Trophoblast cell (in vitro differentiated cells and primary cell): ENCODE measurements at regions not wholly inside any gene's neighbourhood (a gene's known extent, or its start where the extent isn't known, plus 50 kb on each side); places are given as distances from the start of the nearest gene placed in this dataset.

ENCODE experiments used
- DNase-seq, 2 donors: peaks; one replicate each; pipeline ENCODE4 v3.0.0-alpha.2; 2016
- H2AFZ ChIP-seq: 2 replicates; pipeline ENCODE4 v1.6.1; 2013; ENCODE audit warnings: low read length, moderate library complexity, mild to moderate bottlenecking; ENCODE audit not compliant: insufficient read depth, poor library complexity
- H2AK5ac ChIP-seq: 2 replicates; pipeline ENCODE4 v1.6.1; 2013; ENCODE audit warnings: mild to moderate bottlenecking, low read length
- H2BK120ac ChIP-seq: 2 replicates; pipeline ENCODE4 v1.6.1; 2013; ENCODE audit warnings: low read length, mild to moderate bottlenecking, moderate library complexity; ENCODE audit not compliant: insufficient read depth, poor library complexity
- H2BK12ac ChIP-seq: 2 replicates; pipeline ENCODE4 v1.6.1; 2013; ENCODE audit warnings: mild to moderate bottlenecking, low read length, moderate library complexity
- H2BK5ac ChIP-seq: 2 replicates; pipeline ENCODE4 v1.6.1; 2013; ENCODE audit warnings: low read length, low read depth, moderate library complexity, mild to moderate bottlenecking; ENCODE audit not compliant: poor library complexity
- H3K14ac ChIP-seq: 2 replicates; pipeline ENCODE4 v1.6.1; 2013; ENCODE audit warnings: mild to moderate bottlenecking, low read length
- H3K18ac ChIP-seq: 2 replicates; pipeline ENCODE4 v1.6.1; 2013; ENCODE audit warnings: mild to moderate bottlenecking, low read length
- H3K23ac ChIP-seq: 2 replicates; pipeline ENCODE4 v1.6.1; 2013; ENCODE audit warnings: low read length
- H3K27ac ChIP-seq: 2 replicates; pipeline ENCODE4 v1.5.1; 2013; ENCODE audit warnings: low read depth, mild to moderate bottlenecking, inconsistent platforms, low read length, moderate library complexity
- H3K27me3 ChIP-seq: 2 replicates; pipeline ENCODE4 v1.6.1; 2013; ENCODE audit warnings: inconsistent platforms, mild to moderate bottlenecking, low read length, moderate library complexity; ENCODE audit not compliant: insufficient read depth
- H3K36me3 ChIP-seq, 2 experiments: 1 replicate in 1 of 2; 2 replicates in 1 of 2; pipeline ENCODE4 v1.6.1; 2013; ENCODE audit warnings: low read length in 2 of 2, mild to moderate bottlenecking in 2 of 2, moderate library complexity in 1 of 2; ENCODE audit not compliant: insufficient read depth in 2 of 2, control insufficient read depth in 1 of 2
- H3K4ac ChIP-seq: 2 replicates; pipeline ENCODE4 v1.6.1; 2013; ENCODE audit warnings: low read depth, mild to moderate bottlenecking, low read length, moderate library complexity
- H3K4me1 ChIP-seq, 2 experiments: 1 replicate in 1 of 2; 2 replicates in 1 of 2; pipeline ENCODE4 v1.6.1; 2013; ENCODE audit warnings: low read length in 2 of 2, mild to moderate bottlenecking in 2 of 2, moderate library complexity in 1 of 2; ENCODE audit not compliant: insufficient read depth in 2 of 2, control insufficient read depth in 1 of 2
- H3K4me2 ChIP-seq: 2 replicates; pipeline ENCODE4 v1.6.1; 2013; ENCODE audit warnings: inconsistent platforms, mild to moderate bottlenecking, low read length, moderate library complexity
- H3K4me3 ChIP-seq: 2 replicates; pipeline ENCODE4 v1.5.1; 2013; ENCODE audit warnings: mild to moderate bottlenecking, low read depth, low read length, inconsistent platforms
- H3K79me1 ChIP-seq: one replicate; pipeline ENCODE4 v1.6.1; 2013; ENCODE audit warnings: low read length
- H3K79me2 ChIP-seq: 2 replicates; pipeline ENCODE4 v1.6.1; 2013; ENCODE audit warnings: low read length, mild to moderate bottlenecking; ENCODE audit not compliant: control insufficient read depth, insufficient read depth, poor library complexity
- H3K9ac ChIP-seq: 2 replicates; pipeline ENCODE4 v1.6.1; 2013; ENCODE audit warnings: mild to moderate bottlenecking, low read length
- H3K9me3 ChIP-seq: 2 replicates; pipeline ENCODE4 v1.6.1; 2013; ENCODE audit warnings: low read depth, mild to moderate bottlenecking, control low read depth, inconsistent platforms, low read length; ENCODE audit not compliant: insufficient read depth
- H4K12ac ChIP-seq: 2 replicates; pipeline ENCODE4 v1.6.1; 2013; ENCODE audit warnings: low read depth, mild to moderate bottlenecking, low read length, moderate library complexity
- H4K8ac ChIP-seq: 2 replicates; pipeline ENCODE4 v1.6.1; 2013; ENCODE audit warnings: low read depth, mild to moderate bottlenecking, low read length, moderate library complexity
- H4K91ac ChIP-seq: one replicate; pipeline ENCODE4 v1.6.1; 2013; ENCODE audit warnings: low read depth, mild to moderate bottlenecking, low read length, moderate library complexity
- WGBS: extraction: QIAGEN DNeasy Blood & Tissue Kit; methylation state at CpG from one replicate; pipeline ENCODE4 v1.1.7; 2013; ENCODE audit warnings: missing lambda C conversion rate; ENCODE audit not compliant: insufficient read length, insufficient coverage; ENCODE audit errors: extremely low coverage; 5-methylcytosine and 5-hydroxymethylcytosine counted together

- Histone ChIP-seq H2BK120ac (no peak overlapping the region), H4K12ac (no peak overlapping the region), H3K14ac (no peak overlapping the region), H2AK5ac (no peak overlapping the region), H3K4ac (no peak overlapping the region), H2AFZ (no peak overlapping the region), H3K27me3 (no peaks in the 10 kb centered on the region), H3K27ac (no peak overlapping the region), H3K23ac (no peak overlapping the region), H3K4me1 (no peaks in the 10 kb centered on the region), H2BK12ac (no peak overlapping the region), H3K79me1 (no peaks in the 10 kb centered on the region), H3K4me3 (no peak overlapping the region), H4K91ac (no peak overlapping the region), H3K79me2 (no peaks in the 10 kb centered on the region), H3K36me3 (no peaks in the 10 kb centered on the region), H3K9me3 (no peaks in the 10 kb centered on the region), H2BK5ac (no peak overlapping the region), H4K8ac (no peak overlapping the region), H3K4me2 (no peak overlapping the region), H3K9ac (no peak overlapping the region), H3K18ac (no peak overlapping the region)
- DNase-seq: no peak
- no CpG with 5 or more reads among the region's 1 CpG for WGBS
Measured at GRCh38 chr3:109559389-109559788, 222.0 kb upstream of the DPPA4 start.

DNA sequence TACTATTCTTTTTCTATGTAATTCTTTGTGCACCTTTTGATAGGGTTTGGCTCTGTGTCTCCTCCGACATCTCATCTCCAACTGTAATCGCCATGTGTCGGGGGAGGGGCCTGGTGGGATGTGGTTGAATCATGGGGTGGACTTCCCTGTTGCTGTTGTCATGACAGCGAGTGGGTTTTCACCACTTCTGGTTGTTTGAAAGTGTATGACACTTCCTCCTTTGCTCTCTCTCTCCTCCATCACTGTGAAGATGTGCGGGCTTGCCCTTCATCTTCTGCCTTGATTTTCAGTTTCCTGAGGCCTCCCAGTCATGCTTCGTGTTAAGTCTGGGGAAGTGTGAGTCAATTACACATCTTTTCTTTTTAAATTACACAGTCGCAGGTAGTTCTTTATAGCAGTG, 225.8 kb upstream of the DPPA4 start:
- H3K27ac ChIP-seq: no peak overlapping the region
- no peak overlapping the region for H3K23ac ChIP-seq
- H3K14ac ChIP-seq: no peak overlapping the region
- no peak overlapping the region for H3K4me2 ChIP-seq
- H3K4me1 ChIP-seq: no peaks in the 10 kb centered on the region
- no peaks in the 10 kb centered on the region for H3K9me3 ChIP-seq
- H2BK12ac ChIP-seq: no peak overlapping the region
- no peak overlapping the region for H3K9ac ChIP-seq
- no peaks in the 10 kb centered on the region for H3K79me1 ChIP-seq
- H2AFZ ChIP-seq: no peak overlapping the region
- no peak overlapping the region for H4K12ac ChIP-seq
- DNase-seq: no peak
- no peaks in the 10 kb centered on the region for H3K79me2 ChIP-seq
- no peak overlapping the region for H4K91ac ChIP-seq
- H2BK120ac ChIP-seq: no peak overlapping the region
- H3K4ac ChIP-seq: no peak overlapping the region
- H3K27me3 ChIP-seq: no peaks in the 10 kb centered on the region
- no peak overlapping the region for H3K18ac ChIP-seq
- no peak overlapping the region for H3K4me3 ChIP-seq
- no CpG with 5 or more reads among the region's 7 CpGs for WGBS
- no peak overlapping the region for H2BK5ac ChIP-seq
- no peak overlapping the region for H2AK5ac ChIP-seq
- H4K8ac ChIP-seq: no peak overlapping the region
- no peaks in the 10 kb centered on the region for H3K36me3 ChIP-seq

GRCh38 chr3:109569135-109569846, 231.9 kb upstream of the DPPA4 start:
- Histone ChIP-seq H3K4ac (no peak overlapping the region), H3K4me3 (no peak overlapping the region), H2BK120ac (no peak overlapping the region), H4K8ac (no peak overlapping the region), H3K9ac (no peak overlapping the region), H3K36me3 (no peaks in the 10 kb centered on the region), H2AK5ac (no peak overlapping the region), H3K18ac (no peak overlapping the region), H3K9me3 (no peaks in the 10 kb centered on the region), H2AFZ (no peak overlapping the region), H2BK12ac (no peak overlapping the region), H3K4me2 (no peak overlapping the region), H4K91ac (no peak overlapping the region), H4K12ac (no peak overlapping the region), H3K79me2 (no peaks in the 10 kb centered on the region), H3K27ac (no peak overlapping the region), H3K14ac (no peak overlapping the region), H3K4me1 (no peaks in the 10 kb centered on the region), H3K79me1 (no peaks in the 10 kb centered on the region), H3K23ac (no peak overlapping the region), H3K27me3 (no peaks in the 10 kb centered on the region), H2BK5ac (no peak overlapping the region)
- no CpG with 5 or more reads among the region's 2 CpGs for WGBS
- DNase-seq: peak in 1 of 2 donors; percentile 42

DNA sequence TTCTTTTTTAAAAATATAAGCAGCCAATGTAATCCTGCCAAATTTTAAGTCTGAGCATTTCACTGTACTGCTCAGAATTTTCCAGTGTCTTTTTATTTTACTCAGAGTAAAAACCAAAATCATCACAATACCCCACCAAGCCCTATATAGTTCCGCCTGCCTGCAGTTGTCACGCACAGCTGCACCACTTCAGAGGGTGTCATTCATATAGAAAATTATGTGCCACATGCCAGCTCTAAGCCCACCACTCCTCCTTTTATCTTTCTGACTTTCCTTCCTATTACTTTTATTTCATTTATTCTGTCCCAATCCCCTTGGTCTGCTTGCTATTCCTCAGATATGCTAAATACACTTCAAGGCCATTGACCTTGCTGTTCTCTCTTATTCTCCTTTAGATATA, 233.1 kb upstream of the DPPA4 start:
- H3K4ac ChIP-seq: no peak overlapping the region
- no peaks in the 10 kb centered on the region for H3K9me3 ChIP-seq
- WGBS: no CpG with 5 or more reads among the region's 2 CpGs
- H3K14ac ChIP-seq: no peak overlapping the region
- no peaks in the 10 kb centered on the region for H3K79me2 ChIP-seq
- H2BK5ac ChIP-seq: no peak overlapping the region
- no peak for DNase-seq
- no peak overlapping the region for H2AK5ac ChIP-seq
- no peaks in the 10 kb centered on the region for H3K36me3 ChIP-seq
- no peak overlapping the region for H3K23ac ChIP-seq
- no peak overlapping the region for H4K8ac ChIP-seq
- H3K18ac ChIP-seq: no peak overlapping the region
- no peak overlapping the region for H3K27ac ChIP-seq
- no peak overlapping the region for H4K12ac ChIP-seq
- H3K9ac ChIP-seq: no peak overlapping the region
- no peak overlapping the region for H2AFZ ChIP-seq
- no peak overlapping the region for H4K91ac ChIP-seq
- no peak overlapping the region for H3K4me3 ChIP-seq
- H2BK12ac ChIP-seq: no peak overlapping the region
- no peak overlapping the region for H3K4me2 ChIP-seq
- no peak overlapping the region for H2BK120ac ChIP-seq
- no peaks in the 10 kb centered on the region for H3K27me3 ChIP-seq
- H3K4me1 ChIP-seq: no peaks in the 10 kb centered on the region
- no peaks in the 10 kb centered on the region for H3K79me1 ChIP-seq
